Chondrocyte (in vitro differentiated cells): ENCODE measurements at regions not wholly inside any gene's neighbourhood (a gene's known extent, or its start where the extent isn't known, plus 50 kb on each side); places are given as distances from the start of the nearest gene placed in this dataset.

Source experiments
- DNase-seq: peaks from one replicate; pipeline ENCODE4 v3.0.0; 2021; ENCODE audit warnings: mixed read lengths, low spot score
- H3K27ac Mint-ChIP-seq: one replicate; pipeline ENCODE4 v1.8.0; 2021; ENCODE audit warnings: mild to moderate bottlenecking, moderate library complexity, mixed read lengths; ENCODE audit not compliant: unreplicated experiment
- H3K27me3 Mint-ChIP-seq: 2 replicates; pipeline ENCODE4 v1.8.0; 2021; ENCODE audit warnings: low read depth, mixed read lengths
- H3K36me3 Mint-ChIP-seq: 2 replicates; pipeline ENCODE4 v1.8.0; 2021; ENCODE audit warnings: low read depth, mixed read lengths
- H3K4me1 Mint-ChIP-seq: 2 replicates; pipeline ENCODE4 v1.8.0; 2021; ENCODE audit warnings: low read depth, mild to moderate bottlenecking, mixed read lengths
- H3K4me3 Mint-ChIP-seq: one replicate; pipeline ENCODE4 v1.8.0; 2021; ENCODE audit warnings: mild to moderate bottlenecking, moderate library complexity, mixed read lengths; ENCODE audit not compliant: unreplicated experiment
- H3K9me3 Mint-ChIP-seq: 2 replicates; pipeline ENCODE4 v1.8.0; 2021; ENCODE audit warnings: low read depth, mixed read lengths
- TF ChIP-seq, protein P1 (sequence below): fragments of 200-600 bp; sonication (generic); IDR thresholded peaks from 2 replicates; pipeline ENCODE4 v1.5.0; 2021; ENCODE audit warnings: antibody characterized with exemption, mild to moderate bottlenecking, moderate library complexity

GRCh38 chr22:49507607-49508292 lies 319.9 kb downstream of the BRD1 start:
- Mint-ChIP-seq H3K9me3 (peaks cover 15% of the 10 kb centered on the region), H3K4me3 (no peak overlapping the region), H3K4me1 (no peaks in the 10 kb centered on the region), H3K27ac (no peak overlapping the region), H3K36me3 (no peaks in the 10 kb centered on the region), H3K27me3 (peaks cover 1% of the 10 kb centered on the region)
- no peak for DNase-seq
- TF ChIP-seq, protein P1, sequence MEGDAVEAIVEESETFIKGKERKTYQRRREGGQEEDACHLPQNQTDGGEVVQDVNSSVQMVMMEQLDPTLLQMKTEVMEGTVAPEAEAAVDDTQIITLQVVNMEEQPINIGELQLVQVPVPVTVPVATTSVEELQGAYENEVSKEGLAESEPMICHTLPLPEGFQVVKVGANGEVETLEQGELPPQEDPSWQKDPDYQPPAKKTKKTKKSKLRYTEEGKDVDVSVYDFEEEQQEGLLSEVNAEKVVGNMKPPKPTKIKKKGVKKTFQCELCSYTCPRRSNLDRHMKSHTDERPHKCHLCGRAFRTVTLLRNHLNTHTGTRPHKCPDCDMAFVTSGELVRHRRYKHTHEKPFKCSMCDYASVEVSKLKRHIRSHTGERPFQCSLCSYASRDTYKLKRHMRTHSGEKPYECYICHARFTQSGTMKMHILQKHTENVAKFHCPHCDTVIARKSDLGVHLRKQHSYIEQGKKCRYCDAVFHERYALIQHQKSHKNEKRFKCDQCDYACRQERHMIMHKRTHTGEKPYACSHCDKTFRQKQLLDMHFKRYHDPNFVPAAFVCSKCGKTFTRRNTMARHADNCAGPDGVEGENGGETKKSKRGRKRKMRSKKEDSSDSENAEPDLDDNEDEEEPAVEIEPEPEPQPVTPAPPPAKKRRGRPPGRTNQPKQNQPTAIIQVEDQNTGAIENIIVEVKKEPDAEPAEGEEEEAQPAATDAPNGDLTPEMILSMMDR = no peak

- Mint-ChIP-seq H3K4me3 (no peak overlapping the region), H3K36me3 (no peaks in the 10 kb centered on the region), H3K9me3 (peaks cover 10% of the 10 kb centered on the region), H3K27me3 (no peaks in the 10 kb centered on the region), H3K4me1 (peaks cover 9% of the 10 kb centered on the region), H3K27ac (no peak overlapping the region)
- TF ChIP-seq, protein P1 = no peak
- no peak for DNase-seq
Observed at GRCh38 chr22:49506010-49506400, 321.7 kb downstream of the BRD1 start.

DNA sequence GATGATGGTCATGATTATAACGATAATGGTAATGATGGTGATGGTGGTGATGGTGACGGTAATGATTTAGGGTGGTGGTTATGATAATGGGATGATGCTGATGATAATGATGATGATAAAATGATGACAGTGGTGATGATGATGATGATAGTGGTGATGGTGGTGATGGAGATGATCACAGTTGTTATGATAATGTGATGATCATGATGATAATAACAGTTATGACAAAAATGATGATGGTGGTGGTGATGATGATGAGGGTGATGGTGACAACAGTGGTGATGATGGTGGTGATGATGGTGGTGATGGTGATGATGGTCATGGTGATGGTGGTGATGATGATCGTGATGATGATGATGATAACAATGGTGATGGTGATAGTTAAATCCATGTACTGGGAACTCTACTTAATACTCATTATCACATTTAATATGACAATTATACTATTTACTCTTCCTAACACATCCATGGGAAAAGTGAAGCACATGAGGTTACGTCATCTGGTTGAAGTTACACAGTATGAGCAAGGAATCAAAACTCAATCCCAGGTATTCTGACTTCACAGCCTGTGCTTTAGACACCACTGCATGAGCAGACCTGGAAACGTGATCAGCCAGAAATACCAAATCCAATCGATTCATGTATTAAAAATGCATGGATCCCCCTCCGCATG lies 322.2 kb downstream of the BRD1 start:
- Mint-ChIP-seq H3K4me3 (no peak overlapping the region), H3K36me3 (no peaks in the 10 kb centered on the region), H3K4me1 (peaks cover 9% of the 10 kb centered on the region), H3K27me3 (no peaks in the 10 kb centered on the region), H3K27ac (no peak overlapping the region), H3K9me3 (peaks cover 7% of the 10 kb centered on the region)
- DNase-seq = no peak
- TF ChIP-seq, protein P1 = no peak

GRCh38 chr22:49503896-49504521 lies 323.7 kb downstream of the BRD1 start:
- TF ChIP-seq, protein P1 = no peak
- Mint-ChIP-seq H3K4me1 (peaks cover 9% of the 10 kb centered on the region), H3K9me3 (no peaks in the 10 kb centered on the region), H3K36me3 (no peaks in the 10 kb centered on the region), H3K4me3 (no peak overlapping the region), H3K27ac (no peak overlapping the region), H3K27me3 (no peaks in the 10 kb centered on the region)
- no peak for DNase-seq

GRCh38 chr22:49503321-49503720 lies 324.4 kb downstream of the BRD1 start:
- Mint-ChIP-seq H3K27ac (no peak overlapping the region), H3K4me1 (peaks cover 9% of the 10 kb centered on the region), H3K36me3 (no peaks in the 10 kb centered on the region), H3K4me3 (no peak overlapping the region), H3K9me3 (no peaks in the 10 kb centered on the region), H3K27me3 (no peaks in the 10 kb centered on the region)
- TF ChIP-seq, protein P1 = no peak
- DNase-seq = no peak
